Keratinocyte (primary cell): ENCODE measurements at regions not wholly inside any gene's neighbourhood (a gene's known extent, or its start where the extent isn't known, plus 50 kb on each side); places are given as distances from the start of the nearest gene placed in this dataset.

Source experiments
- DNase-seq: peaks from one replicate; pipeline ENCODE4 v3.0.0-alpha.2; 2011; ENCODE audit warnings: low read depth, missing footprints, low spot score
- FAIRE-seq: peaks from 2 replicates; lab custom pipeline; 2011; peaks lifted over from hg19 to GRCh38; lab: Jason Lieb, UNC
- H2AFZ ChIP-seq: 2 replicates; pipeline ENCODE4 v1.6.0; 2012; ENCODE audit warnings: low read length, control low read depth, inconsistent platforms; ENCODE audit not compliant: control insufficient read depth
- H3K27ac ChIP-seq: 2 replicates; pipeline ENCODE4 v1.5.1; 2011; ENCODE audit warnings: low read length; ENCODE audit not compliant: control insufficient read depth, insufficient read depth
- H3K27me3 ChIP-seq: 3 replicates; pipeline ENCODE4 v1.6.0; 2011; ENCODE audit warnings: low read length; ENCODE audit not compliant: control insufficient read depth, insufficient read depth; ENCODE audit errors: extremely low read depth
- H3K36me3 ChIP-seq, 2 experiments: 2 replicates in 1 of 2; 3 replicates in 1 of 2; pipeline ENCODE4 v1.5.1; 2011; ENCODE audit warnings: low read length in 2 of 2, mild to moderate bottlenecking in 1 of 2; ENCODE audit not compliant: control insufficient read depth in 2 of 2, insufficient read depth in 2 of 2; ENCODE audit errors: extremely low read depth in 1 of 2
- H3K4me1 ChIP-seq: 3 replicates; pipeline ENCODE4 v1.5.1; 2011; ENCODE audit warnings: low read length; ENCODE audit not compliant: control insufficient read depth, insufficient read depth; ENCODE audit errors: extremely low read depth
- H3K4me2 ChIP-seq: 3 replicates; pipeline ENCODE4 v1.6.0; 2011; ENCODE audit warnings: low read depth, low read length; ENCODE audit not compliant: control insufficient read depth, insufficient read depth; ENCODE audit errors: extremely low read depth
- H3K4me3 ChIP-seq, 3 experiments: fragments of 200-600 bp in 1 of 3; sonication (generic) in 1 of 3; 2 replicates in 2 of 3; 3 replicates in 1 of 3; pipeline ENCODE4 v1.5.1; 2011 to 2016; ENCODE audit warnings: low read length in 3 of 3, mild to moderate bottlenecking in 3 of 3, control low read depth in 2 of 3, inconsistent platforms in 1 of 3, low read depth in 1 of 3, mixed read lengths in 1 of 3, mixed run types in 1 of 3, moderate library complexity in 1 of 3; ENCODE audit not compliant: control insufficient read depth in 2 of 3, insufficient read depth in 2 of 3; ENCODE audit errors: extremely low read depth in 1 of 3
- H3K79me2 ChIP-seq: 2 replicates; pipeline ENCODE4 v1.6.0; 2012; ENCODE audit warnings: low read length; ENCODE audit not compliant: control insufficient read depth, insufficient read depth
- H3K9ac ChIP-seq: 3 replicates; pipeline ENCODE4 v1.6.0; 2011; ENCODE audit warnings: low read length; ENCODE audit not compliant: control insufficient read depth, insufficient read depth; ENCODE audit errors: extremely low read depth
- H3K9me1 ChIP-seq: 3 replicates; pipeline ENCODE4 v1.6.0; 2011; ENCODE audit warnings: low read length; ENCODE audit not compliant: control insufficient read depth, insufficient read depth; ENCODE audit errors: extremely low read depth
- H3K9me3 ChIP-seq: 2 replicates; pipeline ENCODE4 v1.5.1; 2012; ENCODE audit warnings: low read depth, low read length; ENCODE audit not compliant: control insufficient read depth
- H4K20me1 ChIP-seq: 3 replicates; pipeline ENCODE4 v1.6.0; 2011; ENCODE audit warnings: low read length; ENCODE audit not compliant: control insufficient read depth, insufficient read depth; ENCODE audit errors: extremely low read depth
- CTCF ChIP-seq, 3 experiments: IDR thresholded peaks in 1 of 3; conservative IDR thresholded peaks in 1 of 3; optimal IDR thresholded peaks in 1 of 3; 2 replicates in 2 of 3; 3 replicates in 1 of 3; pipeline versions ENCODE3 to v1.5.1; 2011; ENCODE audit warnings: low read length in 3 of 3, mild to moderate bottlenecking in 3 of 3, moderate library complexity in 2 of 3, control low read depth in 1 of 3, inconsistent platforms in 1 of 3; ENCODE audit not compliant: insufficient read depth in 2 of 3; ENCODE audit errors: extremely low read depth in 1 of 3
- EZH2 ChIP-seq: IDR thresholded peaks from one replicate; pipeline ENCODE4 v1.6.1; 2012; ENCODE audit warnings: inconsistent platforms, mild to moderate bottlenecking, low read length, moderate library complexity
- dilution Hi-C: fragments of 300-500 bp; cut with MboI; formaldehyde crosslinking; loops from one replicate; pipeline ENCODE4 v1.7.0; 2020; ENCODE audit warnings: low sequenced_read_pairs; ENCODE audit not compliant: extremely low pct_ligation_motif_present

DNA sequence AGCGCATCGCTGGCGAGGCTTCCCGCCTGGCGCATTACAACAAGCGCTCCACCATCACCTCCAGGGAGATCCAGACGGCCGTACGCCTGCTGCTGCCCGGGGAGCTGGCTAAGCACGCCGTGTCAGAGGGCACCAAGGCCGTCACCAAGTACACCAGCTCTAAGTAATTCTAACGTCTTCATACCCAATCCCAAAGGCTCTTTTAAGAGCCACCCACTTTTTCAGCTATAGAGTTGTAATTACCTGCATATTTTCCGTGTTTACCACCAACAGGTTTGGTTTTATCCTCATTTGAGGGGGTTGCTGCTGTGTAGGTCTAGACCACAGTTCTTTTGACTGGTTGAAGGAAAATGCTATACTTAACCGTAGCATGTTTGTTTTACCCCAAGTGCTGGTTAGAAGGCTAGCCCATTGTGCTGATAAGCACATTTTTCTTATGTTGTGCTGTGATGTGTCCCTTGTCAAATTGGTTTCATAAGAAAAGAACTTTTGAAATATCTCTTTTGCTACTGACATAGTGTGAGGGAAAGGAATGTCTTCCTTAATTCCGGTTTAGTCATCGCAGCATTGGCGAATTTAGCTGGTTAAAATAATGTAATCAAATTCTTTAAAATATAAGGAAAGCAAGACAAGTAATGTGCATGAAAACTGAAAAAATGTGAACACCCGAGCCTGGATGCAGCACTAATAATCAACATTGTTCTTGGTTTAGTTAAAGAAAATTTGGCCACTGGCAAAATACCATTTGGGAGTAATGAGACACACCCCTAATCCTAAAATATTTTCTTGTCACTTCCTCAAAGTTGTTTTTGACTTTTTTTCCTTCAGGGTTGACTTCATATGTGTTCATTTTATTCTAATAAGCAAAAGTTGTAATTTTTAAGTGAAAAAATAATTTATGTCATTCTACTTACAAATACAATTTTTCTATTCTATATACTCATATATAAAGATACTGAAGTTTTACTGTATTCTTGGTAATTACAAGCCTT, 112.8 kb downstream of the HFE start:
- Histone ChIP-seq H3K79me2 (peaks cover 6% of the 10 kb centered on the region), H3K9ac (peak overlapping the region; percentile 95), H3K27me3 (no peaks in the 10 kb centered on the region), H3K4me3 (peak overlapping the region; percentile 45 to 71 (median 59)), H3K27ac (peak overlapping the region; percentile 96), H3K9me1 (no peaks in the 10 kb centered on the region), H3K9me3 (no peaks in the 10 kb centered on the region), H2AFZ (peak overlapping the region; percentile 36), H3K4me1 (peaks cover 23% of the 10 kb centered on the region), H3K4me2 (peak overlapping the region; percentile 98), H4K20me1 (peaks cover 4% of the 10 kb centered on the region), H3K36me3 (no peaks in the 10 kb centered on the region)
- DNase-seq (no peak), FAIRE-seq (no peak)
- no peak for TF ChIP-seq CTCF (optimal IDR thresholded peaks at IDR 0.05 in 1 of 3, IDR thresholded peaks at IDR 0.05 in 1 of 3, conservative IDR thresholded peaks at IDR 0.05 in 1 of 3; ENCODE audit: extremely low read depth in 1 of 3, insufficient read depth in 2 of 3, low read length in 3 of 3)
- dilution Hi-C loops = no loop called here

GRCh38 chr6:26200918-26201721, 113.9 kb downstream of the HFE start:
- peaks cover 4% of the 10 kb centered on the region for H3K79me2 ChIP-seq
- no peak overlapping the region for H3K27ac ChIP-seq
- no peaks in the 10 kb centered on the region for H3K36me3 ChIP-seq
- peaks cover 19% of the 10 kb centered on the region for H3K4me1 ChIP-seq
- no peaks in the 10 kb centered on the region for H3K27me3 ChIP-seq
- H2AFZ ChIP-seq = no peak overlapping the region
- dilution Hi-C loops = no loop called here
- no peaks in the 10 kb centered on the region for H3K9me3 ChIP-seq
- DNase-seq = no peak
- no peaks in the 10 kb centered on the region for H3K9me1 ChIP-seq
- no peak for FAIRE-seq
- H3K9ac ChIP-seq = no peak overlapping the region
- no peak overlapping the region for H3K4me2 ChIP-seq
- no peak overlapping the region for H3K4me3 ChIP-seq
- TF ChIP-seq EZH2 = no peak
- no peak for TF ChIP-seq CTCF (optimal IDR thresholded peaks at IDR 0.05 in 1 of 3, IDR thresholded peaks at IDR 0.05 in 1 of 3, conservative IDR thresholded peaks at IDR 0.05 in 1 of 3; ENCODE audit: extremely low read depth in 1 of 3, insufficient read depth in 2 of 3, low read length in 3 of 3)
- peaks cover 4% of the 10 kb centered on the region for H4K20me1 ChIP-seq
